GM23338 (cell line): ENCODE measurements at regions not wholly inside any gene's neighbourhood (a gene's known extent, or its start where the extent isn't known, plus 50 kb on each side); places are given as distances from the start of the nearest gene placed in this dataset.

Experiments used
- ATAC-seq: fragments of 200-7000 bp; cut with Tn5 transposase; 3 replicates; pipeline ENCODE4 v1.9.1; 2020
- DNase-seq: peaks from one replicate; pipeline ENCODE4 v3.0.0-alpha.2; 2015; ENCODE audit warnings: low spot score
- H2AFZ ChIP-seq: fragments of 200-600 bp; sonication (generic); 2 replicates; pipeline ENCODE4 v1.8.0; 2016; ENCODE audit warnings: antibody characterized with exemption, mild to moderate bottlenecking, moderate library complexity
- H3F3A ChIP-seq: fragments of 200-600 bp; sonication (generic); replicated peaks from 2 replicates; pipeline ENCODE4 v1.8.0; 2017; ENCODE audit warnings: antibody characterized with exemption, mixed run types, low read depth
- H3K27ac ChIP-seq: fragments of 200-600 bp; sonication (generic); 2 replicates; pipeline ENCODE4 v1.6.1; 2016; ENCODE audit warnings: low read depth
- H3K27me3 ChIP-seq: fragments of 200-600 bp; sonication (generic); 2 replicates; pipeline ENCODE4 v1.8.0; 2016; ENCODE audit warnings: mild to moderate bottlenecking, mixed run types, moderate library complexity; ENCODE audit not compliant: insufficient read depth
- H3K36me3 ChIP-seq: fragments of 200-600 bp; sonication (generic); 2 replicates; pipeline ENCODE4 v1.8.0; 2016; ENCODE audit warnings: mild to moderate bottlenecking; ENCODE audit not compliant: insufficient read depth
- H3K4me1 ChIP-seq: fragments of 200-600 bp; sonication (generic); 2 replicates; pipeline ENCODE4 v1.8.0; 2016; ENCODE audit warnings: mild to moderate bottlenecking, moderate library complexity; ENCODE audit not compliant: insufficient read depth
- H3K4me2 ChIP-seq: fragments of 200-600 bp; sonication (generic); 2 replicates; pipeline ENCODE4 v1.7.1; 2017; ENCODE audit warnings: mixed run types
- H3K4me3 ChIP-seq: fragments of 200-600 bp; sonication (generic); 2 replicates; pipeline ENCODE4 v1.6.1; 2016; ENCODE audit warnings: mixed run types
- H3K79me2 ChIP-seq: fragments of 200-600 bp; sonication (generic); replicated peaks from 2 replicates; pipeline ENCODE4 v1.8.0; 2017; ENCODE audit warnings: mild to moderate bottlenecking; ENCODE audit not compliant: insufficient read depth
- H3K9me2 ChIP-seq: fragments of 200-600 bp; sonication (generic); 2 replicates; pipeline ENCODE4 v1.8.0; 2017; ENCODE audit not compliant: insufficient read depth
- H4K20me1 ChIP-seq: fragments of 200-600 bp; sonication (generic); replicated peaks from 2 replicates; pipeline ENCODE4 v1.8.0; 2017; ENCODE audit warnings: mild to moderate bottlenecking; ENCODE audit not compliant: insufficient read depth
- H3K27ac Mint-ChIP-seq: 2 replicates; pipeline ENCODE4 v1.8.0; 2020; ENCODE audit warnings: inconsistent platforms, mild to moderate bottlenecking, moderate library complexity, mixed read lengths
- H3K27me3 Mint-ChIP-seq: 3 replicates; pipeline ENCODE4 v1.8.0; 2022; ENCODE audit warnings: low read depth, mild to moderate bottlenecking, moderate library complexity, mixed read lengths, inconsistent platforms; ENCODE audit not compliant: insufficient read depth, poor library complexity
- H3K36me3 Mint-ChIP-seq: 3 replicates; pipeline ENCODE4 v1.8.0; 2021; ENCODE audit warnings: low read depth, mild to moderate bottlenecking, inconsistent platforms, moderate library complexity, mixed read lengths
- H3K4me1 Mint-ChIP-seq: 3 replicates; pipeline ENCODE4 v1.8.0; 2020; ENCODE audit warnings: mild to moderate bottlenecking, inconsistent platforms, mixed read lengths
- H3K4me3 Mint-ChIP-seq: 3 replicates; pipeline ENCODE4 v1.8.0; 2021; ENCODE audit warnings: moderate library complexity, mild to moderate bottlenecking, inconsistent platforms, mixed read lengths
- H3K9me3 Mint-ChIP-seq: 3 replicates; pipeline ENCODE4 v1.8.0; 2020; ENCODE audit warnings: moderate library complexity, mild to moderate bottlenecking, inconsistent platforms, mixed read lengths
- EZH2 ChIP-seq: fragments of 200-600 bp; sonication (generic); IDR thresholded peaks from one replicate; pipeline ENCODE4 v1.8.0; 2017; ENCODE audit warnings: antibody characterized with exemption, mild to moderate bottlenecking, low read depth; ENCODE audit not compliant: unreplicated experiment
- EZH2phosphoT487 ChIP-seq: fragments of 200-600 bp; sonication (generic); IDR thresholded peaks from one replicate; pipeline ENCODE4 v1.8.1; 2018; ENCODE audit warnings: antibody characterized with exemption; ENCODE audit not compliant: unreplicated experiment
- JUNB ChIP-seq: IDR thresholded peaks from one replicate; pipeline ENCODE4 v1.6.1; 2016; ENCODE audit warnings: antibody characterized with exemption; ENCODE audit not compliant: unreplicated experiment
- NANOG ChIP-seq: IDR thresholded peaks from 2 replicates; pipeline ENCODE4 v1.6.1; 2016; ENCODE audit warnings: antibody characterized with exemption, borderline replicate concordance
- POLR2AphosphoS5 ChIP-seq: IDR thresholded peaks from 2 replicates; pipeline ENCODE4 v1.6.1; 2016; ENCODE audit warnings: antibody characterized with exemption, low read depth
- ZNF114 ChIP-seq: fragments of 250-450 bp; sonication (Bioruptor Pico); IDR thresholded peaks from 2 replicates; pipeline ENCODE4 v1.5.0; 2020; ENCODE audit warnings: mild to moderate bottlenecking, moderate library complexity
- ZNF462 ChIP-seq: fragments of 250-450 bp; sonication (Bioruptor Pico); IDR thresholded peaks from 2 replicates; pipeline ENCODE4 v1.5.0; 2020; ENCODE audit warnings: mild to moderate bottlenecking, moderate library complexity
- TF ChIP-seq, protein P1 (sequence below): IDR thresholded peaks from one replicate; pipeline ENCODE4 v1.6.1; 2018; ENCODE audit warnings: antibody characterized with exemption; ENCODE audit not compliant: unreplicated experiment

GRCh38 chr4:108240366-108240765 is 71.6 kb upstream of the LEF1 start:
- TF ChIP-seq POLR2AphosphoS5 (no peak), ZNF462 (no peak)
- no peak overlapping the region for H3K27ac ChIP-seq
- H3K27me3 ChIP-seq = no peaks in the 10 kb centered on the region
- Mint-ChIP-seq H3K27me3 (peaks cover 2% of the 10 kb centered on the region), H3K4me3 (no peak overlapping the region), H3K9me3 (no peaks in the 10 kb centered on the region), H3K27ac (no peak overlapping the region), H3K4me1 (peaks cover 4% of the 10 kb centered on the region), H3K36me3 (no peaks in the 10 kb centered on the region)
- H2AFZ ChIP-seq = no peak overlapping the region
- no peaks in the 10 kb centered on the region for H3K36me3 ChIP-seq
- H4K20me1 ChIP-seq = no peaks in the 10 kb centered on the region
- no peak overlapping the region for H3K4me2 ChIP-seq
- ATAC-seq (no peak), DNase-seq (no peak)
- H3F3A ChIP-seq = no peaks in the 10 kb centered on the region
- no peaks in the 10 kb centered on the region for H3K79me2 ChIP-seq
- no peaks in the 10 kb centered on the region for H3K9me2 ChIP-seq
- H3K4me1 ChIP-seq = no peaks in the 10 kb centered on the region
- H3K4me3 ChIP-seq = no peak overlapping the region

GRCh38 chr4:108237693-108238092 is 69.0 kb upstream of the LEF1 start:
- no peak overlapping the region for H2AFZ ChIP-seq
- Mint-ChIP-seq H3K27ac (no peak overlapping the region), H3K36me3 (no peaks in the 10 kb centered on the region), H3K27me3 (peaks cover 2% of the 10 kb centered on the region), H3K4me3 (no peak overlapping the region), H3K9me3 (no peaks in the 10 kb centered on the region), H3K4me1 (peaks cover 4% of the 10 kb centered on the region)
- no peaks in the 10 kb centered on the region for H3K36me3 ChIP-seq
- H3K4me3 ChIP-seq = no peak overlapping the region
- H4K20me1 ChIP-seq = no peaks in the 10 kb centered on the region
- H3K27ac ChIP-seq = no peak overlapping the region
- H3K4me2 ChIP-seq = no peak overlapping the region
- no peak for DNase-seq
- no peaks in the 10 kb centered on the region for H3K9me2 ChIP-seq
- H3K79me2 ChIP-seq = no peaks in the 10 kb centered on the region
- no peak for ATAC-seq
- H3K27me3 ChIP-seq = no peaks in the 10 kb centered on the region
- TF ChIP-seq ZNF114 (CRISPR knock-in tag) = no peak
- TF ChIP-seq, protein P1, sequence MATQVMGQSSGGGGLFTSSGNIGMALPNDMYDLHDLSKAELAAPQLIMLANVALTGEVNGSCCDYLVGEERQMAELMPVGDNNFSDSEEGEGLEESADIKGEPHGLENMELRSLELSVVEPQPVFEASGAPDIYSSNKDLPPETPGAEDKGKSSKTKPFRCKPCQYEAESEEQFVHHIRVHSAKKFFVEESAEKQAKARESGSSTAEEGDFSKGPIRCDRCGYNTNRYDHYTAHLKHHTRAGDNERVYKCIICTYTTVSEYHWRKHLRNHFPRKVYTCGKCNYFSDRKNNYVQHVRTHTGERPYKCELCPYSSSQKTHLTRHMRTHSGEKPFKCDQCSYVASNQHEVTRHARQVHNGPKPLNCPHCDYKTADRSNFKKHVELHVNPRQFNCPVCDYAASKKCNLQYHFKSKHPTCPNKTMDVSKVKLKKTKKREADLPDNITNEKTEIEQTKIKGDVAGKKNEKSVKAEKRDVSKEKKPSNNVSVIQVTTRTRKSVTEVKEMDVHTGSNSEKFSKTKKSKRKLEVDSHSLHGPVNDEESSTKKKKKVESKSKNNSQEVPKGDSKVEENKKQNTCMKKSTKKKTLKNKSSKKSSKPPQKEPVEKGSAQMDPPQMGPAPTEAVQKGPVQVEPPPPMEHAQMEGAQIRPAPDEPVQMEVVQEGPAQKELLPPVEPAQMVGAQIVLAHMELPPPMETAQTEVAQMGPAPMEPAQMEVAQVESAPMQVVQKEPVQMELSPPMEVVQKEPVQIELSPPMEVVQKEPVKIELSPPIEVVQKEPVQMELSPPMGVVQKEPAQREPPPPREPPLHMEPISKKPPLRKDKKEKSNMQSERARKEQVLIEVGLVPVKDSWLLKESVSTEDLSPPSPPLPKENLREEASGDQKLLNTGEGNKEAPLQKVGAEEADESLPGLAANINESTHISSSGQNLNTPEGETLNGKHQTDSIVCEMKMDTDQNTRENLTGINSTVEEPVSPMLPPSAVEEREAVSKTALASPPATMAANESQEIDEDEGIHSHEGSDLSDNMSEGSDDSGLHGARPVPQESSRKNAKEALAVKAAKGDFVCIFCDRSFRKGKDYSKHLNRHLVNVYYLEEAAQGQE = no peak
- TF ChIP-seq POLR2AphosphoS5 = no peak
- TF ChIP-seq EZH2phosphoT487 = no peak
- no peak for TF ChIP-seq JUNB
- TF ChIP-seq EZH2 = no peak
- TF ChIP-seq NANOG = no peak
- H3F3A ChIP-seq = no peaks in the 10 kb centered on the region
- H3K4me1 ChIP-seq = no peaks in the 10 kb centered on the region
